Ureter (tissue), 1 donor: ENCODE measurements at regions not wholly inside any gene's neighbourhood (a gene's known extent, or its start where the extent isn't known, plus 50 kb on each side); places are given as distances from the start of the nearest gene placed in this dataset.
"Not testable (repeated sequence)": the region's sequence is repeated elsewhere in the genome, so short reads cannot be mapped to it uniquely, and the experiment has no call there.

Experiments
- DNase-seq: peaks from one replicate; pipeline ENCODE4 v3.0.0-alpha.2; 2020; ENCODE audit warnings: low spot score
- donor health status: DM: yes; HTN: yes; CAD: no.

DNA sequence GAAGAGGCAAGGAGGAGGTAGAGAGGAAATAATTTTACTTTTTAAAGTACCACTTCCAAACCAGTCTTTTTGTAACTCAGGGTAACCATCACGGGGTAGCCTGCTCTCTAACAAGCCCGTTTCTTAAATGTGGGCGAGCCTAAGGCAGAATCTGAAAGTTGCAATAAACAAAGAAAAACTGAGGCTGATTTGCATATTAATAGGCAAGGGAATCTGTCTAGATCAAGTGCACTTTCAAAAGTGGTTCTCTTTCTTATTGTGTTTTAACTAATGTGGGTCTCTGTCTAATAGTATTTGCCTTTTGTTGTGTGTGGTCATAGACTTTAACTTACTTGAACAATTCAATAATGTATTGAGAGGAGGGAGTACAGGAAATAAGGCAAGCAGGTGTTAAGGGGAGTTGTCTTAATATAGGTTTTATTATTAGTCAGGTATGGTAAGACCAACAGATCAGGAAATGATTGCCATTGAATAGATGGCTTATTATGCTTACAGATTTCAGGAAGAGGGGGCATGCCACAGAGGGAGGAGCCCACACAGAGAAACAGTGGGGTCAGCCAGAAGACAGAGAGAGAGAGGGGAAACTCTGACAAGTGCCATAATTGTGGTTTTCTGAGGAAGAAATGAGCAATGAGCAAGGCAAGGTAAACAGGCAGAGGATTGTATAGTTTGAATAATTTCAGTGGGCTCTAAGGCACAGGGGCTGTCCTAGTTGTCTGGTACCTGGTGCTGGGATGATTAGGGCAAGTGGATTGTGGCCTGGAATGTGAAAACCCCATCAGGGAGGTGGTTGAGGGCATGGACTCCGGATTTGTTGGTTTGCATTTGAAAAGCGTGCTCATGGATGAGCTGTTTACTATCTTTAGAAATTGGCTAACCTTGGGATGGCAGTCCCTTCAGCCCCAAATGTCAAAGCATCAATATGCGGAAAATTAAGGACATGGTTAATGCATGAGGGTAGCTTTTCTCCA, 237.2 kb downstream of the TOX3 start:
- no peak for DNase-seq

GRCh38 chr16:52308051-52308450, 238.9 kb downstream of the TOX3 start:
- DNase-seq = no peak

- DNase-seq = no peak
Observed at GRCh38 chr16:52301026-52301425, 245.9 kb downstream of the TOX3 start.

DNA sequence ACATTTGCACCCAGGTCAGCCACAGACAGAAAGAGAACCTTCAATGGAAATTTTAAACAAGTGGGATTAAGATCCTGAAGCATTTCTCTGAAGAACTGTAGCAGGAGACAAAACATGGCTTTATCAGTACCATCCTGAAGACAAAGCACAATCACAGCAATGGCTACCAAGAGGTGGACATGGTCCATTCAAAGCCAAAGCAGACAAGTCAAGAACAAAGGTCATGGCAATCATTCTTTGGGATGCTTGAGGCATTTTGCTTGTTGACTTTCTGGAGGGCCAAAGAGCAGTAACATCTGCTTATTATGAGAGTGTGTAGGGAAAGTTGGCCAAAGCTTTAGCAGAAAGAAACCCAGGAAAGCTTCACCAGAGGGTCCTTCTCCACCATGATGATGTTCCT, 248.2 kb downstream of the TOX3 start:
- DNase-seq = no peak

GRCh38 chr16:52296706-52297315, 250.1 kb downstream of the TOX3 start:
- not testable (repeated sequence) for DNase-seq

- DNase-seq = no peak
Observed at GRCh38 chr16:52296076-52296475, 250.9 kb downstream of the TOX3 start.

DNA sequence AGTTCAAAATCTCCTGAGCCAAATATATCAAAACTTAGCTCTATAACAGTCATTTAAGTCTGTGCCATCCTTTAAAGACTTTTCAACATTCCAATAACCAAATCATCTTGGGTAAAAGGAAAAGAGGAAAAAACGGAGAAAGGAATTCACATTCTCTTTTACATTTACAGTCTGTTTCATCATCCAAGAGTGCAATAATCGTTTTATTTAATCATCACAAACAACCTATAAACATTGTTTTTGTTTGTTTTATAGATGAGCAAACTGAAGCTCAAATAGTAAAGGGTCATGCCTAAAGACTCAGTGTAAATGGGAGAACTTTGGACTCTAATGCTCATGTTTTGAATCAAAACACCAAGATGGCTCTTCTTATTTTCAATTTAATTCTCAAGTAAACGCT, 252.3 kb downstream of the TOX3 start:
- DNase-seq = no peak

- no peak for DNase-seq
Observed at GRCh38 chr16:52293204-52293603, 253.7 kb downstream of the TOX3 start.

GRCh38 chr16:52283584-52284375, 263.2 kb downstream of the TOX3 start:
- DNase-seq = no peak

GRCh38 chr16:52283018-52283417, 263.9 kb downstream of the TOX3 start:
- no peak for DNase-seq

GRCh38 chr16:52280086-52280485, 266.9 kb downstream of the TOX3 start:
- no peak for DNase-seq

DNA sequence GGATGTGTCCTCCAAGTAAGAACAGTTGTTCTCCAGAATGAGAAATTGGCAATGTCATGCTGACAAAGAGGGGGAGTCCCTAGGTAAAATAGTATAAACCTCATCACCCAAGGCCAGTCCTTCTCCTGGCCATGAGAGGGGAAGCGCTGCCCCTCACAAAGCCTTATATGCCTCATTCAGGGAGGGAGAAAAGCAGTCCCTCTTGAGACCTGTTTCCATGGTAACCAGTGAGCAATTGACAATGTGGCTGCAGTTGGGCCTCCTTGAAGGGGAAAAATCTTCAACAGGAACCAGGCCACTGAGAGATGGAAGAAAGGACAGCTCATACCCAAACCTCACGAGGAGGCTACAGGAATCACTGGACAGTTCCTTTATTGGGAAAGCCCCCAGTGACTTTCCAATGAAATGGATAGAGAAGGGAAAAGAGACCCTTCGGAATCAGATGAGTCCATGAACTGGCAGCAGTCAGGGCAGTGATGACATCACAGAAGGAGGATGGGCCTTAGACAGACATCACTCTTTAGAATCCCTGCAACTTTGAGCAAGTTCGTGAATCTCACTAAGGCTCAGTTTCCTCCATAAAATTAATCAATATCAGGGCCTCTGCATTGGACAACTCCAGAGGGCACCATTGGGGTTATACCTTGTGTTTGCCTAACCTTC, 275.7 kb downstream of the TOX3 start:
- DNase-seq = no peak

DNA sequence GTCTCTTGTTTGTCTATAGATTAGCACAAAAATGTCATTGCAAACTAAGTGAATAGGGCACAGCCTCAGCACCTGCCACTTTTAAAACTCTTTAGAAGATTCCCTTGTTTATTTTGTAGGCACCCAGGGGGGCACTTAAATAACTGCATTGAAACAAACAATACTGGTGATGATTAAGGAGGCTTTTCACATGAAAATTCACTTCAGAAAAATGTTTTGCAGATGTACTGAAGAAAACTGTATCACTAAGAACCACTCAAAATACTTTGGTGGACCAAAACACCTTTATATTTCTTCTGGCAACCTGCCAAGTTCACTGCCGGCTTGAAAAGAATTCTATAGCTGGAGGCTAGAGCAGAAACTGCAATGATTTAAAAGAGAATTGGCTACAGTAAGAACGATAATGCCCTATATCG, 281.5 kb downstream of the TOX3 start:
- no peak for DNase-seq

GRCh38 chr16:52257534-52257933, 289.4 kb downstream of the TOX3 start:
- no peak for DNase-seq

DNA sequence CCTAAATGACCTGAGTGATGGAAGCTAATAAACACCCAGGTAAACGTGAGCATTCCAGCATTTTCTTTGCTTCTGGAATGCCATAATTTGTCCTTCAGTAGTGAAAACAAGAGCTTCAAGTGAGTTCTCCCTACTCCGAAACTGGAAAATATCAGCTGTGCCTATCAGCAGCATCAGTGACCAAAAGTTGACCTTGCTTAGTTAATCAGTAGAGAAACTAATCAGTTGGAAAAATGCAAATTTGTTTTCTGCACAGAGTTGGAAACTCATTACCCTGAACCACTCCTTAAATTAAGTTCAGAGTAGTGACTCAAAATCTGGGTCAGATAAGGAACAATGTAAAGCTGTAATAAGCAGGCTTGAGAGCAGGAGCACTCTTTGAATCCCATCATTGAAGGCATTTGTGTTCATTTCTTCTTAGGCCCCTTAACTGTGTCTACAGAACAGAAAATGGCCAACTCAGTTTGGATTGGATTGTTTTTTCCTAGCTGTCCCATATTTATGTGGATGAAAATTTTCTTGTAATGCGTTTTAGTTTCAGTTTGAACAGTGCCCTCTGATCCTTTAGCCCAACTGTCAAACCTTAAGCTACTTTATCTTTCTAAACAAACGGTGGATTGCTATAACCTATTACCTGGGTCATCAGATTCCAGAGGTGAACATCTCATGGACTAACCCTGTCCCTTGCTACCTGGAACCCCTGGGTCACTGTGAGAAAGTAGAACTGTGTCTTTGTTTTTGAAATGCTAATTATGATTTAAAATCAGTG, 290.4 kb downstream of the TOX3 start:
- DNase-seq = no peak

DNA sequence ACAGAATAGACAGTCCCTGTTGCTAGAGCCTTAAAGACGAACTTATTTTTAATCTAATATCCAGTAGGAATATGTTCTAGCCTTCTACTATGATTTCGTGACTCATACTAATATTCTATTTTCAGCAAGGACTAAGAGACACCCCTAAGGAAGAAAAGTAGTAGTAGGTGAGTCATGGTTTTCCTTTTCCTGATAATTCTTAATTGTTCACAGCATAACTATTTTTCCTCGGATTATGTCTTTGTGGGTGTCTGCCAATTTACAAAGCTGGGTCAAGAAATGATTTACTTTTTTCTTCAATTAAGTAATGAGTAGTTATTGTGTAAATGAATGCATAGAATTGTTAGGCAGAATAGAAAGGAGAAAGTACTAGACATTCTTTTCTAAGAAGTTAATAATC, 292.2 kb downstream of the TOX3 start:
- no peak for DNase-seq

GRCh38 chr16:52252680-52253079, 294.3 kb downstream of the TOX3 start:
- no peak for DNase-seq

DNA sequence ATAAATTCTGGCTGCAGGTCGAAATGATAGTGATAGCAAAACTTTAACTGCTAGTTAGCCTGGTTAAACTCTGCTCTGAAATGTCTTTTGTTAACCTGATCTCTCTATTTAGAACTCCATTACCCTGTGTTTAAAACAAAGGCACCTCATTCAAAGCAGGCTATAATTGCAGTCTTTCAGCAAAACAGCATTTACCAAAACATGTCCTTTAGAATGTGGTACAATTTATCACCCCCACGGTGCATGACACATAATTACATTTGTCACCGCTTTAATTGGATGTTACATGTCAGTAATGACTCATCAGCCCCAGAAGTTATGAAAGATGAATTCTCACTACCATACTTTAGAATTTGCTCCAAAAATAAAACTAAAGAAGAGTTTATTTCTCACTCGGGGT, 295.4 kb downstream of the TOX3 start:
- DNase-seq = no peak

DNA sequence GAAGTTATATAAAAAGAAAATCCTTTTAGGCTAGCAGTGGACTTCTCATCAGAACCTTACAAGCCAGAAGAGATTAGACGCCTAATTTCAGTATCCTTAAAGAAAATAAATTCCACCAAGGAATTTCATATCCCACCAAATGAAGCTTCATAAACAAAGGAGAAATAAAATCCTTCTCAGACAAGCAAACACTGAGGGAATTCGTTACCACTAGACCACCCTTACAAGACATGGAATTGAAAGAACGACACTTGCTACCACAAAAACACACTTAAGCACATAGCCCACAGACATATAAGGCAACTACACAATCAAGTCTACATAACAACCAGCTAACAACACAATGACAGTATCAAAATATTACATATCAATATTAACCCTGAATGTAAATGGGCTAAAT, 299.2 kb downstream of the TOX3 start:
- DNase-seq = no peak

- no peak for DNase-seq
Observed at GRCh38 chr16:52238710-52239109, 308.2 kb downstream of the TOX3 start.

- DNase-seq = no peak
Observed at GRCh38 chr16:52237823-52238222, 309.1 kb downstream of the TOX3 start.
